AG04450 (cell line): ENCODE measurements at regions not wholly inside any gene's neighbourhood (a gene's known extent, or its start where the extent isn't known, plus 50 kb on each side); places are given as distances from the start of the nearest gene placed in this dataset.

Experiments
- CTCF ChIA-PET: fragments of 300-600, 350-600 bp; formaldehyde crosslinking; extraction: SDS; loops from one replicate; lab custom pipeline; 2022; ENCODE audit warnings: antibody characterized with exemption, inconsistent platforms; lab: Charles Lee
- POLR2A ChIA-PET: fragments of 350-600 bp; formaldehyde crosslinking; extraction: SDS; loops from one replicate; lab custom pipeline; 2021; ENCODE audit warnings: antibody characterized with exemption, inconsistent platforms; lab: Yijun Ruan, JAX
- DNase-seq: peaks from one replicate; pipeline ENCODE4 v3.0.0-alpha.2; 2011; ENCODE audit warnings: low read depth, low spot score
- H3K27ac ChIP-seq: one replicate; pipeline ENCODE4 v1.5.1; 2012; ENCODE audit warnings: low read depth, low read length, control low read depth
- H3K27me3 ChIP-seq: one replicate; pipeline ENCODE4 v1.6.0; 2012; ENCODE audit warnings: low read length; ENCODE audit not compliant: control insufficient read depth, insufficient read depth
- H3K4me3 ChIP-seq: 2 replicates; pipeline ENCODE4 v1.5.1; 2011; ENCODE audit warnings: mild to moderate bottlenecking, low read depth, low read length, control low read depth
- H3K9me3 ChIP-seq: 2 replicates; pipeline ENCODE4 v1.5.1; 2012; ENCODE audit warnings: low read length; ENCODE audit not compliant: control insufficient read depth, insufficient read depth
- CTCF ChIP-seq: IDR thresholded peaks from 2 replicates; pipeline ENCODE4 v1.5.1; 2011; ENCODE audit warnings: low read depth, low read length, control low read depth, inconsistent platforms

- Histone ChIP-seq H3K27ac (no peak overlapping the region), H3K4me3 (no peak overlapping the region), H3K9me3 (no peaks in the 10 kb centered on the region), H3K27me3 (no peaks in the 10 kb centered on the region)
- ChIA-PET CTCF (no interaction called here), POLR2A (no interaction called here)
- TF ChIP-seq CTCF: no peak
- no peak for DNase-seq
Measured at GRCh38 chr5:92484484-92484883, 1096.5 kb downstream of the NR2F1-AS1 start.

- ChIA-PET POLR2A (no interaction called here), CTCF (no interaction called here)
- no peak for TF ChIP-seq CTCF
Measured at GRCh38 chr5:92472981-92473566, 1090.0 kb upstream of the ARRDC3 start.

GRCh38 chr5:92471861-92472260 lies 1088.7 kb upstream of the ARRDC3 start:
- ChIA-PET POLR2A (no interaction called here), CTCF (no interaction called here)
- no peak for TF ChIP-seq CTCF
- DNase-seq: no peak
- Histone ChIP-seq H3K9me3 (no peaks in the 10 kb centered on the region), H3K27me3 (no peaks in the 10 kb centered on the region), H3K4me3 (no peak overlapping the region), H3K27ac (no peak overlapping the region)

More at GRCh38 chr5:92472981-92473566, 1090.0 kb upstream of the ARRDC3 start:
- no peak overlapping the region for H3K4me3 ChIP-seq
- H3K9me3 ChIP-seq: no peaks in the 10 kb centered on the region
- H3K27me3 ChIP-seq: no peaks in the 10 kb centered on the region
- no peak overlapping the region for H3K27ac ChIP-seq
- no peak for DNase-seq

- POLR2A ChIA-PET: no interaction called here
- no peaks in the 10 kb centered on the region for H3K9me3 ChIP-seq
- no peak for DNase-seq
- H3K27ac ChIP-seq: no peak overlapping the region
- no peak overlapping the region for H3K4me3 ChIP-seq
- no peaks in the 10 kb centered on the region for H3K27me3 ChIP-seq
- CTCF ChIA-PET: no interaction called here
- TF ChIP-seq CTCF: no peak
Measured at GRCh38 chr5:92470770-92471169, 1087.7 kb upstream of the ARRDC3 start.

GRCh38 chr5:92468295-92468694 lies 1085.2 kb upstream of the ARRDC3 start:
- POLR2A ChIA-PET: interaction anchor here (0.7 kb wide), 1 partner anchor 961 kb away, joined by 3 read pairs; no protein-coding TSS in a partner anchor
- CTCF ChIA-PET: no interaction called here
- H3K27ac ChIP-seq: no peak overlapping the region
- no peaks in the 10 kb centered on the region for H3K9me3 ChIP-seq
- H3K27me3 ChIP-seq: no peaks in the 10 kb centered on the region
- no peak for DNase-seq
- no peak for TF ChIP-seq CTCF
- no peak overlapping the region for H3K4me3 ChIP-seq
